Natural killer cell (primary cell): ENCODE measurements at regions not wholly inside any gene's neighbourhood (a gene's known extent, or its start where the extent isn't known, plus 50 kb on each side); places are given as distances from the start of the nearest gene placed in this dataset.

Source experiments
- ATAC-seq, 3 donors: fragments of 150-1000 bp in 2 of 3; fragments of 200-7000 bp in 1 of 3; cut with Tn5 transposase; 1 replicate in 1 of 3; 2 replicates in 2 of 3; pipeline ENCODE4 v1.10.0; 2021; ENCODE audit warnings: mild to moderate bottlenecking in 2 of 3, moderate library complexity in 2 of 3
- DNase-seq, 2 donors: peaks; one replicate each; pipeline versions ENCODE4 v3.0.0 to v3.0.0-alpha.2; 2013 to 2021; ENCODE audit warnings: mixed read lengths in 1 of 2
- H3K27ac ChIP-seq: one replicate; pipeline ENCODE4 v1.5.1; 2013; ENCODE audit warnings: mild to moderate bottlenecking, low read length
- H3K27me3 ChIP-seq: one replicate; pipeline ENCODE4 v1.6.1; 2013; ENCODE audit warnings: low read length; ENCODE audit not compliant: control insufficient read depth, insufficient read depth
- H3K36me3 ChIP-seq: one replicate; pipeline ENCODE4 v1.6.1; 2013; ENCODE audit warnings: low read length; ENCODE audit not compliant: control insufficient read depth, insufficient read depth
- H3K4me1 ChIP-seq: one replicate; pipeline ENCODE4 v1.6.1; 2013; ENCODE audit warnings: low read length; ENCODE audit not compliant: control insufficient read depth, insufficient read depth
- H3K4me3 ChIP-seq: one replicate; pipeline ENCODE4 v1.5.1; 2013; ENCODE audit warnings: low read length
- H3K9me3 ChIP-seq: one replicate; pipeline ENCODE4 v1.6.1; 2013; ENCODE audit warnings: low read length; ENCODE audit not compliant: control insufficient read depth, insufficient read depth
- H3K27ac Mint-ChIP-seq, 2 donors: one replicate each; pipeline ENCODE4 v1.8.0; 2022; ENCODE audit warnings: mild to moderate bottlenecking in 2 of 2, mixed read lengths in 2 of 2, moderate library complexity in 1 of 2
- H3K27me3 Mint-ChIP-seq, 2 donors: one replicate each; pipeline ENCODE4 v1.8.0; 2022; ENCODE audit warnings: low read depth in 2 of 2, mixed read lengths in 2 of 2
- H3K36me3 Mint-ChIP-seq: one replicate; pipeline ENCODE4 v1.8.0; 2022; ENCODE audit warnings: mixed read lengths
- H3K4me1 Mint-ChIP-seq, 2 donors: one replicate each; pipeline ENCODE4 v1.8.0; 2022; ENCODE audit warnings: mixed read lengths in 2 of 2
- H3K4me3 Mint-ChIP-seq: one replicate; pipeline ENCODE4 v1.8.0; 2022; ENCODE audit warnings: mild to moderate bottlenecking, moderate library complexity, mixed read lengths
- H3K9me3 Mint-ChIP-seq, 2 donors: one replicate each; pipeline ENCODE4 v1.8.0; 2022; ENCODE audit warnings: mixed read lengths in 2 of 2
- WGBS: methylation state at CpG from one replicate; pipeline ENCODE4 v1.1.7; 2013; ENCODE audit warnings: missing lambda C conversion rate; ENCODE audit not compliant: insufficient coverage; 5-methylcytosine and 5-hydroxymethylcytosine counted together
- intact Hi-C: fragments of 100-400 bp; cut with micrococcal nuclease; formaldehyde crosslinking; loops from one replicate; pipeline ENCODE4 v1.14.2; 2022
- TF ChIP-seq, protein P1 (sequence below): fragments of 200-600 bp; IDR thresholded peaks from one replicate; pipeline ENCODE4 v1.8.0; 2022; ENCODE audit warnings: antibody characterized with exemption

- Histone ChIP-seq H3K4me3 (no peak overlapping the region), H3K4me1 (no peaks in the 10 kb centered on the region), H3K36me3 (no peaks in the 10 kb centered on the region), H3K27me3 (no peaks in the 10 kb centered on the region), H3K9me3 (no peaks in the 10 kb centered on the region), H3K27ac (no peak overlapping the region)
- no peak for ATAC-seq
- H3K36me3 Mint-ChIP-seq, result peaks cover 12% of the 10 kb centered on the region
- no peak for DNase-seq
- peaks cover 3% of the 10 kb centered on the region in 2 donors for H3K9me3 Mint-ChIP-seq
- no peak overlapping the region for H3K4me3 Mint-ChIP-seq
- intact Hi-C loops, result no loop called here
- WGBS, result no CpG with 5 or more reads among the region's 1 CpG
- H3K27me3 Mint-ChIP-seq, result no peaks in the 10 kb centered on the region
- no peak overlapping the region for H3K27ac Mint-ChIP-seq
- TF ChIP-seq, protein P1, sequence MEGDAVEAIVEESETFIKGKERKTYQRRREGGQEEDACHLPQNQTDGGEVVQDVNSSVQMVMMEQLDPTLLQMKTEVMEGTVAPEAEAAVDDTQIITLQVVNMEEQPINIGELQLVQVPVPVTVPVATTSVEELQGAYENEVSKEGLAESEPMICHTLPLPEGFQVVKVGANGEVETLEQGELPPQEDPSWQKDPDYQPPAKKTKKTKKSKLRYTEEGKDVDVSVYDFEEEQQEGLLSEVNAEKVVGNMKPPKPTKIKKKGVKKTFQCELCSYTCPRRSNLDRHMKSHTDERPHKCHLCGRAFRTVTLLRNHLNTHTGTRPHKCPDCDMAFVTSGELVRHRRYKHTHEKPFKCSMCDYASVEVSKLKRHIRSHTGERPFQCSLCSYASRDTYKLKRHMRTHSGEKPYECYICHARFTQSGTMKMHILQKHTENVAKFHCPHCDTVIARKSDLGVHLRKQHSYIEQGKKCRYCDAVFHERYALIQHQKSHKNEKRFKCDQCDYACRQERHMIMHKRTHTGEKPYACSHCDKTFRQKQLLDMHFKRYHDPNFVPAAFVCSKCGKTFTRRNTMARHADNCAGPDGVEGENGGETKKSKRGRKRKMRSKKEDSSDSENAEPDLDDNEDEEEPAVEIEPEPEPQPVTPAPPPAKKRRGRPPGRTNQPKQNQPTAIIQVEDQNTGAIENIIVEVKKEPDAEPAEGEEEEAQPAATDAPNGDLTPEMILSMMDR, result no peak
- peaks cover 13 to 23% of the 10 kb centered on the region in 2 donors for H3K4me1 Mint-ChIP-seq
Observed at GRCh38 chr10:20712774-20713173, 184.3 kb downstream of the NEBL start.

GRCh38 chr10:20709708-20710107 is 187.4 kb downstream of the NEBL start:
- Mint-ChIP-seq H3K36me3 (no peaks in the 10 kb centered on the region), H3K4me3 (no peak overlapping the region), H3K27me3 (no peaks in the 10 kb centered on the region), H3K27ac (no peak overlapping the region), H3K9me3 (no peaks in the 10 kb centered on the region), H3K4me1 (peaks cover 9 to 19% of the 10 kb centered on the region in 2 donors)
- 75% methylated on average over 2 of the region's 2 CpGs for WGBS
- ATAC-seq (no peak), DNase-seq (no peak)
- H3K9me3 ChIP-seq, result no peaks in the 10 kb centered on the region
- no peaks in the 10 kb centered on the region for H3K27me3 ChIP-seq
- no peaks in the 10 kb centered on the region for H3K36me3 ChIP-seq
- H3K27ac ChIP-seq, result no peak overlapping the region
- H3K4me1 ChIP-seq, result no peaks in the 10 kb centered on the region
- TF ChIP-seq, protein P1, result no peak
- no peak overlapping the region for H3K4me3 ChIP-seq
- intact Hi-C loops, result no loop called here

- Histone ChIP-seq H3K27ac (no peak overlapping the region), H3K9me3 (no peaks in the 10 kb centered on the region), H3K27me3 (no peaks in the 10 kb centered on the region), H3K4me1 (no peaks in the 10 kb centered on the region), H3K36me3 (no peaks in the 10 kb centered on the region), H3K4me3 (no peak overlapping the region)
- TF ChIP-seq, protein P1, result no peak
- H3K4me3 Mint-ChIP-seq, result no peak overlapping the region
- 100% methylated on average over 3 of the region's 4 CpGs for WGBS
- H3K36me3 Mint-ChIP-seq, result no peaks in the 10 kb centered on the region
- H3K9me3 Mint-ChIP-seq, result no peaks in the 10 kb centered on the region
- no peaks in the 10 kb centered on the region for H3K27me3 Mint-ChIP-seq
- intact Hi-C loops, result no loop called here
- no peak for DNase-seq
- no peak overlapping the region for H3K27ac Mint-ChIP-seq
- no peak for ATAC-seq
- peaks cover 1 to 9% of the 10 kb centered on the region in 2 donors for H3K4me1 Mint-ChIP-seq
Observed at GRCh38 chr10:20708305-20708704, 188.8 kb downstream of the NEBL start.

GRCh38 chr10:20707251-20707650 is 189.9 kb downstream of the NEBL start:
- Histone ChIP-seq H3K9me3 (no peaks in the 10 kb centered on the region), H3K27ac (no peak overlapping the region), H3K27me3 (no peaks in the 10 kb centered on the region), H3K4me1 (no peaks in the 10 kb centered on the region), H3K4me3 (no peak overlapping the region), H3K36me3 (no peaks in the 10 kb centered on the region)
- H3K36me3 Mint-ChIP-seq, result no peaks in the 10 kb centered on the region
- TF ChIP-seq, protein P1, result no peak
- no peak overlapping the region for H3K27ac Mint-ChIP-seq
- no peak for ATAC-seq
- intact Hi-C loops, result no loop called here
- no peaks in the 10 kb centered on the region for H3K9me3 Mint-ChIP-seq
- DNase-seq, result no peak
- no peaks in the 10 kb centered on the region for H3K27me3 Mint-ChIP-seq
- whole genome bisulfite sequencing, result 97% methylated on average over 3 of the region's 3 CpGs
- peaks cover 0 to 4% of the 10 kb centered on the region in 2 donors for H3K4me1 Mint-ChIP-seq
- no peak overlapping the region for H3K4me3 Mint-ChIP-seq
